Suprapubic skin (tissue), 4 donors: ENCODE measurements at regions not wholly inside any gene's neighbourhood (a gene's known extent, or its start where the extent isn't known, plus 50 kb on each side); places are given as distances from the start of the nearest gene placed in this dataset.

Experiments
- DNase-seq, 2 donors: peaks; one replicate each; pipeline ENCODE4 v3.0.0-alpha.2; 2019; ENCODE audit warnings: low spot score in 2 of 2
- H3K27ac ChIP-seq: fragments of 200-600 bp; sonication (generic); one replicate; pipeline ENCODE4 v1.5.1; 2019
- H3K27me3 ChIP-seq: fragments of 200-600 bp; sonication (generic); one replicate; pipeline ENCODE4 v1.5.1; 2019
- H3K36me3 ChIP-seq: fragments of 200-600 bp; sonication (generic); one replicate; pipeline ENCODE4 v1.5.1; 2019
- H3K4me1 ChIP-seq: fragments of 200-600 bp; sonication (generic); one replicate; pipeline ENCODE4 v1.5.1; 2019
- H3K4me3 ChIP-seq: fragments of 200-600 bp; sonication (generic); one replicate; pipeline ENCODE4 v1.5.1; 2019; ENCODE audit warnings: mild to moderate bottlenecking
- H3K9me3 ChIP-seq: fragments of 200-600 bp; sonication (generic); one replicate; pipeline ENCODE4 v1.5.1; 2019
- CTCF ChIP-seq, 2 donors: fragments of 200-600 bp in 1 of 2; fragments of 450-650 bp in 1 of 2; sonication (generic) in 1 of 2; IDR thresholded peaks; one replicate each; pipeline ENCODE4 v1.5.1; 2016 to 2019; ENCODE audit warnings: antibody characterized with exemption in 2 of 2, mild to moderate bottlenecking in 1 of 2, moderate library complexity in 1 of 2
- EP300 ChIP-seq: sonication (generic); formaldehyde crosslinking; IDR thresholded peaks from one replicate; pipeline ENCODE4 v1.6.1; 2017; ENCODE audit warnings: antibody characterized with exemption
- POLR2A ChIP-seq, 2 donors: fragments of 450-650 bp; IDR thresholded peaks; one replicate each; pipeline ENCODE4 v1.6.1; 2017; ENCODE audit warnings: antibody characterized with exemption in 2 of 2, mild to moderate bottlenecking in 2 of 2, moderate library complexity in 2 of 2
- POLR2AphosphoS5 ChIP-seq, 3 donors: sonication (generic); formaldehyde crosslinking; IDR thresholded peaks; one replicate each; pipeline ENCODE4 v1.6.1; 2017; ENCODE audit warnings: antibody characterized with exemption in 3 of 3
- WGBS: methylation state at CpG from one replicate; pipeline ENCODE4 v1.1.5; 2018; 5-methylcytosine and 5-hydroxymethylcytosine counted together

- Histone ChIP-seq H3K9me3 (no peaks in the 10 kb centered on the region), H3K27ac (no peak overlapping the region), H3K4me3 (no peak overlapping the region), H3K4me1 (no peaks in the 10 kb centered on the region), H3K27me3 (no peaks in the 10 kb centered on the region), H3K36me3 (no peaks in the 10 kb centered on the region)
- DNase-seq: no peak
- WGBS: 85% methylated on average over 3 of the region's 3 CpGs
- no peak for TF ChIP-seq POLR2AphosphoS5 (IDR thresholded peaks at IDR 0.05)
- no peak for TF ChIP-seq CTCF (IDR thresholded peaks at IDR 0.05)
- no peak for TF ChIP-seq POLR2A (IDR thresholded peaks at IDR 0.05)
- TF ChIP-seq EP300: no peak
These were observed 744.1 kb downstream of the STIM2 start for GRCh38 chr4:27604692-27605091.

- Histone ChIP-seq H3K4me3 (no peak overlapping the region), H3K4me1 (no peaks in the 10 kb centered on the region), H3K36me3 (no peaks in the 10 kb centered on the region), H3K27ac (no peak overlapping the region), H3K9me3 (no peaks in the 10 kb centered on the region), H3K27me3 (no peaks in the 10 kb centered on the region)
- TF ChIP-seq CTCF (IDR thresholded peaks at IDR 0.05) (no peak), POLR2AphosphoS5 (IDR thresholded peaks at IDR 0.05) (no peak), POLR2A (IDR thresholded peaks at IDR 0.05) (no peak), EP300 (no peak)
- DNase-seq: no peak
These were observed 755.5 kb downstream of the STIM2 start for GRCh38 chr4:27616166-27616565.

GRCh38 chr4:27619435-27619834, 758.8 kb downstream of the STIM2 start:
- no peaks in the 10 kb centered on the region for H3K27me3 ChIP-seq
- H3K4me1 ChIP-seq: no peaks in the 10 kb centered on the region
- no peak overlapping the region for H3K27ac ChIP-seq
- DNase-seq: no peak
- TF ChIP-seq POLR2AphosphoS5 (IDR thresholded peaks at IDR 0.05): no peak
- no peak for TF ChIP-seq CTCF (IDR thresholded peaks at IDR 0.05)
- no peak for TF ChIP-seq POLR2A (IDR thresholded peaks at IDR 0.05)
- TF ChIP-seq EP300: no peak
- H3K36me3 ChIP-seq: no peaks in the 10 kb centered on the region
- no peaks in the 10 kb centered on the region for H3K9me3 ChIP-seq
- no peak overlapping the region for H3K4me3 ChIP-seq

GRCh38 chr4:27620886-27621285, 760.2 kb downstream of the STIM2 start:
- no peak for TF ChIP-seq POLR2AphosphoS5 (IDR thresholded peaks at IDR 0.05)
- no peak for TF ChIP-seq POLR2A (IDR thresholded peaks at IDR 0.05)
- no peak for TF ChIP-seq EP300
- no peak for TF ChIP-seq CTCF (IDR thresholded peaks at IDR 0.05)
- no peaks in the 10 kb centered on the region for H3K4me1 ChIP-seq
- H3K9me3 ChIP-seq: no peaks in the 10 kb centered on the region
- H3K27ac ChIP-seq: no peak overlapping the region
- H3K27me3 ChIP-seq: no peaks in the 10 kb centered on the region
- no peak for DNase-seq
- H3K4me3 ChIP-seq: no peak overlapping the region
- no peaks in the 10 kb centered on the region for H3K36me3 ChIP-seq

- no peak for TF ChIP-seq POLR2AphosphoS5 (IDR thresholded peaks at IDR 0.05)
- no peak for TF ChIP-seq POLR2A (IDR thresholded peaks at IDR 0.05)
- no peak for TF ChIP-seq EP300
- TF ChIP-seq CTCF (IDR thresholded peaks at IDR 0.05): no peak
- H3K27me3 ChIP-seq: no peaks in the 10 kb centered on the region
- DNase-seq: no peak
- no peaks in the 10 kb centered on the region for H3K4me1 ChIP-seq
- no peaks in the 10 kb centered on the region for H3K36me3 ChIP-seq
- no peak overlapping the region for H3K4me3 ChIP-seq
- no peaks in the 10 kb centered on the region for H3K9me3 ChIP-seq
- H3K27ac ChIP-seq: no peak overlapping the region
These were observed 764.1 kb downstream of the STIM2 start for GRCh38 chr4:27624749-27625148.
